ENCODE measurements at regions not wholly inside any gene's neighbourhood (a gene's known extent, or its start where the extent isn't known, plus 50 kb on each side); places are given as distances from the start of the nearest gene placed in this dataset.

GRCh38 chr9:31372799-31373587 lies 1011.5 kb upstream of the ACO1 start:
- TF ChIP-seq, protein P1, sequence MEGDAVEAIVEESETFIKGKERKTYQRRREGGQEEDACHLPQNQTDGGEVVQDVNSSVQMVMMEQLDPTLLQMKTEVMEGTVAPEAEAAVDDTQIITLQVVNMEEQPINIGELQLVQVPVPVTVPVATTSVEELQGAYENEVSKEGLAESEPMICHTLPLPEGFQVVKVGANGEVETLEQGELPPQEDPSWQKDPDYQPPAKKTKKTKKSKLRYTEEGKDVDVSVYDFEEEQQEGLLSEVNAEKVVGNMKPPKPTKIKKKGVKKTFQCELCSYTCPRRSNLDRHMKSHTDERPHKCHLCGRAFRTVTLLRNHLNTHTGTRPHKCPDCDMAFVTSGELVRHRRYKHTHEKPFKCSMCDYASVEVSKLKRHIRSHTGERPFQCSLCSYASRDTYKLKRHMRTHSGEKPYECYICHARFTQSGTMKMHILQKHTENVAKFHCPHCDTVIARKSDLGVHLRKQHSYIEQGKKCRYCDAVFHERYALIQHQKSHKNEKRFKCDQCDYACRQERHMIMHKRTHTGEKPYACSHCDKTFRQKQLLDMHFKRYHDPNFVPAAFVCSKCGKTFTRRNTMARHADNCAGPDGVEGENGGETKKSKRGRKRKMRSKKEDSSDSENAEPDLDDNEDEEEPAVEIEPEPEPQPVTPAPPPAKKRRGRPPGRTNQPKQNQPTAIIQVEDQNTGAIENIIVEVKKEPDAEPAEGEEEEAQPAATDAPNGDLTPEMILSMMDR (IDR thresholded peaks at IDR 0.05; ENCODE audit: low read depth, low read length) = no peak
- TF ChIP-seq EZH2phosphoT487 (IDR thresholded peaks at IDR 0.05; ENCODE audit: low read depth) = no peak
